ENCODE measurements at regions not wholly inside any gene's neighbourhood (a gene's known extent, or its start where the extent isn't known, plus 50 kb on each side); places are given as distances from the start of the nearest gene placed in this dataset.

- no peak for DNase-seq (ENCODE audit: low read depth)
- TF ChIP-seq CTCF (conservative IDR thresholded peaks at IDR 0.05; ENCODE audit: low read depth, low read length), result no peak
- H3K4me3 ChIP-seq (ENCODE audit: low read depth, low read length), result no peak overlapping the region
Measured at GRCh38 chr15:47846128-47846868, 129.0 kb downstream of the SEMA6D start.

GRCh38 chr15:47846876-47847275, 129.6 kb downstream of the SEMA6D start:
- TF ChIP-seq CTCF (conservative IDR thresholded peaks at IDR 0.05; ENCODE audit: low read depth, low read length), result no peak
- H3K4me3 ChIP-seq (ENCODE audit: low read depth, low read length), result no peak overlapping the region
- no peak for DNase-seq (ENCODE audit: low read depth)

GRCh38 chr15:47856071-47856470, 138.8 kb downstream of the SEMA6D start:
- no peak for TF ChIP-seq CTCF (conservative IDR thresholded peaks at IDR 0.05; ENCODE audit: low read depth, low read length)
- DNase-seq (ENCODE audit: low read depth), result no peak
- H3K4me3 ChIP-seq (ENCODE audit: low read depth, low read length), result no peak overlapping the region

GRCh38 chr15:47857014-47857775, 139.9 kb downstream of the SEMA6D start:
- no peak for DNase-seq (ENCODE audit: low read depth)

GRCh38 chr15:47857776-47858167, 140.5 kb downstream of the SEMA6D start:
- TF ChIP-seq CTCF (conservative IDR thresholded peaks at IDR 0.05; ENCODE audit: low read depth, low read length), result no peak
- no peak for DNase-seq (ENCODE audit: low read depth)
- H3K4me3 ChIP-seq (ENCODE audit: low read depth, low read length), result no peak overlapping the region

More at GRCh38 chr15:47857014-47857775, 139.9 kb downstream of the SEMA6D start:
- no peak overlapping the region for H3K4me3 ChIP-seq (ENCODE audit: low read depth, low read length)
- TF ChIP-seq CTCF (conservative IDR thresholded peaks at IDR 0.05; ENCODE audit: low read depth, low read length), result no peak

GRCh38 chr15:47861111-47861903, 144.0 kb downstream of the SEMA6D start:
- no peak overlapping the region for H3K4me3 ChIP-seq (ENCODE audit: low read depth, low read length)
- TF ChIP-seq CTCF (conservative IDR thresholded peaks at IDR 0.05; ENCODE audit: low read depth, low read length), result no peak

More at GRCh38 chr15:47861111-47861903, 144.0 kb downstream of the SEMA6D start:
- no peak for DNase-seq (ENCODE audit: low read depth)

Data from choroid plexus epithelial cell (primary cell).